ENCODE measurements at regions not wholly inside any gene's neighbourhood (a gene's known extent, or its start where the extent isn't known, plus 50 kb on each side); places are given as distances from the start of the nearest gene placed in this dataset.
A peak's percentile ranks its signal among the peaks of the same experiment; 100 is the strongest.

DNA sequence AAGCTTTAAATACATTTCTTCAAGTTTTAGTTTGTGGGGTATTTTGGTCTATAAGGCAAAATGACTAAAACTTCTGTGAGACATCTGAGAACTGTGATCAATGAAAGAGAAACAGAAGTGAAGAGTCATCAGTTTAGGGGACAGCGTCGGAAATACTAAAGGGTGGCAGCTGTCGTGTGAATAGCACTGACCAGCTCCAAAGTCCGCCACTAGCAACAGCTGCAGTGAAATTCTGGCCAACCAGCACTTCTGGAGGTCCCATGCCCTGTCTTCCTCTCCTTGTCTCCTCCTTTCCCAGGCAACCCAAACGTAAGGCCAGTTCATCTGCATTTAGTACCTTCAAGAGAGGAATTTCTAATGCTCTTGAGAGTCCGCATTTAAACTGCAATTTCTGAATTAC, 87.5 kb downstream of the DACT2 start:
- intact Hi-C loops (cut with DNase I; ENCODE audit: low total_unique reads), result no loop called here
- WGBS, 2 donors, result 56 to 61% methylated on average over 6 of the region's 6 CpGs
- H3K4me3 ChIP-seq (ENCODE audit: low read depth, poor library complexity, severe bottlenecking), result no peak overlapping the region
- no peak for TF ChIP-seq POLR2A (IDR thresholded peaks at IDR 0.05)
- TF ChIP-seq, protein P1, sequence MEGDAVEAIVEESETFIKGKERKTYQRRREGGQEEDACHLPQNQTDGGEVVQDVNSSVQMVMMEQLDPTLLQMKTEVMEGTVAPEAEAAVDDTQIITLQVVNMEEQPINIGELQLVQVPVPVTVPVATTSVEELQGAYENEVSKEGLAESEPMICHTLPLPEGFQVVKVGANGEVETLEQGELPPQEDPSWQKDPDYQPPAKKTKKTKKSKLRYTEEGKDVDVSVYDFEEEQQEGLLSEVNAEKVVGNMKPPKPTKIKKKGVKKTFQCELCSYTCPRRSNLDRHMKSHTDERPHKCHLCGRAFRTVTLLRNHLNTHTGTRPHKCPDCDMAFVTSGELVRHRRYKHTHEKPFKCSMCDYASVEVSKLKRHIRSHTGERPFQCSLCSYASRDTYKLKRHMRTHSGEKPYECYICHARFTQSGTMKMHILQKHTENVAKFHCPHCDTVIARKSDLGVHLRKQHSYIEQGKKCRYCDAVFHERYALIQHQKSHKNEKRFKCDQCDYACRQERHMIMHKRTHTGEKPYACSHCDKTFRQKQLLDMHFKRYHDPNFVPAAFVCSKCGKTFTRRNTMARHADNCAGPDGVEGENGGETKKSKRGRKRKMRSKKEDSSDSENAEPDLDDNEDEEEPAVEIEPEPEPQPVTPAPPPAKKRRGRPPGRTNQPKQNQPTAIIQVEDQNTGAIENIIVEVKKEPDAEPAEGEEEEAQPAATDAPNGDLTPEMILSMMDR (IDR thresholded peaks at IDR 0.05), result no peak
- no peak for DNase-seq (ENCODE audit: low spot score in 2 of 2)

DNA sequence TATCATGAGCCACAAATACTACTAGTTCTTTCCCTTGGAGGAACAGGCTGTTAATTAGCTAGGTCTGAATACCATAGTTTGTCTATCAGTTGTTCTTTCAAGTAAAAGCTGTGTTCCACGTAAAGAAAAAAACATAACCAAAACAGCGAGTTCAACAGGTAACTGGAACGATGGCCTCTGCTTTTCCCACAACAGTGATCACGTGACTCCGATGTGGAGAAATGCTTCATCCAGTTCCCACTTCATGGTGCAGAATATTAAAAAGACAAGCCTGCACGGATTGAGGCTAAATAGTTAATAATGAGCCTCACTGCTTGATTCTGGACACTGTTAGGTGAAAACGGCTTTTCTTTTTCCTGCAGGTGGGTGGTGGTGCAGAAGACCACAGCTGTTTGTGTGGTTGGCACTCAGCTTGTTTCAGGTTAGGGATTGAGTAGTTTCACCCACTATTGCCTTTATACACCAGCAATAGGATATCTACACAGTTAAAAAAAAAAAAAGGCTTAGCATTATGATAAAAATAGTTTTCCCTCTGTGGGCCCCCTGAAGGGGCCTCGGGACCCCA, 88.1 kb downstream of the DACT2 start:
- intact Hi-C loops (cut with DNase I; ENCODE audit: low total_unique reads), result no loop called here
- 50 to 59% methylated on average over 8 of the region's 8 CpGs for WGBS, 2 donors

DNA sequence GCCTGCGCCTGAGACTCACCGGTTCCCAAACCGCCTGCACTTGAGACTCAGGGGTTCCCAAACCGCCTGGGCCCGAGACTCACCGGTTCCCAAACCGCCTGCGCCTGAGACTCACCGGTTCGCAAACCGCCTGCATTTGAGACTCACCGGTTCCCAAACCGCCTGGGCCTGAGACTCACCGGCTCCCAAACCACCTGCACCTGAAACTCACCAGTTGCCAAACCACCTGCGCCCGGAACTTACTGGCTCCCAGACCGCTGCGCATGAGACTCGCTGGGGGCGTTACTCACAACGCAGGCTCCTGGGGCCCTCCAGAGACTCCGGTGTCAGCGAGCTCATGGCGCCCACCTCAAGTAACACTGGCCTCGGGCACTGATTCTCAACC, 90.2 kb downstream of the DACT2 start:
- 93% methylated on average over 25 of the region's 25 CpGs for WGBS, 2 donors
- TF ChIP-seq POLR2A (IDR thresholded peaks at IDR 0.05), result no peak
- TF ChIP-seq, protein P1 (IDR thresholded peaks at IDR 0.05), result no peak
- no peak overlapping the region for H3K4me3 ChIP-seq (ENCODE audit: low read depth, poor library complexity, severe bottlenecking)
- intact Hi-C loops (cut with DNase I; ENCODE audit: low total_unique reads), result no loop called here
- no peak for DNase-seq (ENCODE audit: low spot score in 2 of 2)

More for the DNA sequence above, 88.1 kb downstream of the DACT2 start:
- no peak for TF ChIP-seq POLR2A (IDR thresholded peaks at IDR 0.05)
- TF ChIP-seq, protein P1 (IDR thresholded peaks at IDR 0.05), result no peak
- no peak overlapping the region for H3K4me3 ChIP-seq (ENCODE audit: low read depth, poor library complexity, severe bottlenecking)
- DNase-seq (ENCODE audit: low spot score in 2 of 2), result no peak

DNA sequence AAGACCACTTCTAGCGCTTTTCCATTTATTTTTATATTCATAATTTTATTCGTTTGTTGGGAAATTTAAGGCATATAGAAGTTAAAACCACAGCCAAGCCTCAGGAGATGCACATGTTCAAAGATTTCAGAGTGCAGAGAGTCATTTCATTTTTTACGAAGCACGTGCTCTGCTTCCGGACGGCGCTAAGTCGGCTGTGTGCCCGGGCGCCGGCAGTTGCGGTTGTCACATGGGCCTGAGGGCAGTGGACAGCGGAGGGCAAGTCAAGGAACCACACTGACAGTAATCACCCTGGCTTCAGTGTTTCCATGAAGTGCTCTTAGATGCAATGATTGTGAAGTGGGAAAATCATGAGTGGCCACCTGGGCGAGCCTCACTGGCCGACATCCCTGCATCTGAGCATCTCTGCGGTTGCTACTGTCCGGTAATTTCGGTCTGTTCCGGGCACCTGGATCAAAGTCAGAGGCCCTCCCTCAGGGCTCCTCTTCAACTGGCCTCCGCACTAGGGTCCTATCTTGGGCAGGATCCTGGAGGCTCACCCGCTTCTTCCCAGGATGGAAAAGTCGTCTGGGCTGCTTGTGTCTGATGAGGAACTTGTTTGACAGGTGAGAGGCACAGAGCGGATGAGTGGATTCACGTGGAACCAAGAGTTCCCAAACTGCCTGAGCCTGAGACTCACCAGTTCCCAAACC, 90.8 kb downstream of the DACT2 start:
- no peak for TF ChIP-seq POLR2A (IDR thresholded peaks at IDR 0.05)
- TF ChIP-seq, protein P1 (IDR thresholded peaks at IDR 0.05), result no peak
- no peak for DNase-seq (ENCODE audit: low spot score in 2 of 2)
- intact Hi-C loops (cut with DNase I; ENCODE audit: low total_unique reads), result no loop called here

DNA sequence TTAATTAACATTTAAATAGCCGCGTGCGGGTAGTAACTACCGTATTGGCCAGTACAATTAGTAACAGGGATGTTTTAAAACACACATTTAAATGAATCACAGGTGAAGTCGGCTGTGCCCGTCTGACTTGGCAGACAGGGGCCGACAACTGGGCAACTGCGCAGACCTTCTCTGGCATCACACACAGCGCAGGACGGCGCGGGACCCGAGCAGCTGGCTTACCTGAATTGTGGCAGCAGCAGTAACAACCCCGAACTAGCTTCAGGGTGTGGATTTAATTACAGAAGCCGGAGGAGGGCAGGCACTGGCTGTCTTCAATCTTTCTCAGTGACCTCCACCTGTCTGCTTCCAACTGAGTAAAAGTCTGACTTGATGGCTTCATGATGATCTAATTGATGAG, 91.7 kb downstream of the DACT2 start:
- WGBS, 2 donors, result 57 to 75% methylated on average over 15 of the region's 15 CpGs
- DNase-seq (ENCODE audit: low spot score in 2 of 2), result peak in 1 of 2 donors; percentile 63
- no peak for TF ChIP-seq POLR2A (IDR thresholded peaks at IDR 0.05)
- TF ChIP-seq, protein P1 (IDR thresholded peaks at IDR 0.05), result no peak
- intact Hi-C loops (cut with DNase I; ENCODE audit: low total_unique reads), result no loop called here
- H3K4me3 ChIP-seq (ENCODE audit: low read depth, poor library complexity, severe bottlenecking), result no peak overlapping the region

More for the DNA sequence above, 90.8 kb downstream of the DACT2 start:
- 93 to 96% methylated on average over 24 of the region's 24 CpGs for WGBS, 2 donors
- no peak overlapping the region for H3K4me3 ChIP-seq (ENCODE audit: low read depth, poor library complexity, severe bottlenecking)

Measured in lower leg skin (tissue), 4 donors.